DND-41 (cell line): ENCODE measurements at regions not wholly inside any gene's neighbourhood (a gene's known extent, or its start where the extent isn't known, plus 50 kb on each side); places are given as distances from the start of the nearest gene placed in this dataset.

Experiments
- ATAC-seq: fragments of 200-7000 bp; cut with Tn5 transposase; 3 replicates; pipeline ENCODE4 v1.9.1; 2021; ENCODE audit warnings: low read depth; ENCODE audit not compliant: insufficient read depth
- DNase-seq: peaks from one replicate; pipeline ENCODE4 v3.0.0-alpha.2; 2020
- H2AFZ ChIP-seq: 2 replicates; pipeline ENCODE4 v1.6.0; 2012; ENCODE audit warnings: low read depth, low read length
- H3K27ac ChIP-seq: 2 replicates; pipeline ENCODE4 v1.5.1; 2012; ENCODE audit warnings: low read length, inconsistent platforms
- H3K27me3 ChIP-seq: fragments of 200-600 bp; sonication (generic); 2 replicates; pipeline ENCODE4 v1.6.0; 2012; ENCODE audit warnings: low read length, mild to moderate bottlenecking, inconsistent platforms; ENCODE audit not compliant: insufficient read depth, poor library complexity
- H3K36me3 ChIP-seq: 2 replicates; pipeline ENCODE4 v1.5.1; 2012; ENCODE audit warnings: low read length, inconsistent platforms; ENCODE audit not compliant: insufficient read depth
- H3K4me1 ChIP-seq: 2 replicates; pipeline ENCODE4 v1.5.1; 2012; ENCODE audit warnings: mild to moderate bottlenecking, low read length; ENCODE audit not compliant: insufficient read depth
- H3K4me2 ChIP-seq: 2 replicates; pipeline ENCODE4 v1.6.0; 2012; ENCODE audit warnings: mild to moderate bottlenecking, moderate library complexity, low read length, inconsistent platforms; ENCODE audit not compliant: insufficient read depth
- H3K4me3 ChIP-seq, 2 experiments: fragments of 200-600 bp in 1 of 2; shearing (Covaris generic) in 1 of 2; 2 replicates each; pipeline ENCODE4 v1.5.1; 2012 to 2016; ENCODE audit warnings: inconsistent platforms in 2 of 2, low read length in 2 of 2, mild to moderate bottlenecking in 2 of 2, low read depth in 1 of 2, moderate library complexity in 1 of 2
- H3K79me2 ChIP-seq: 2 replicates; pipeline ENCODE4 v1.6.0; 2012; ENCODE audit warnings: low read length, inconsistent platforms; ENCODE audit not compliant: insufficient read depth
- H3K9ac ChIP-seq: 2 replicates; pipeline ENCODE4 v1.6.0; 2012; ENCODE audit warnings: low read depth, mild to moderate bottlenecking, inconsistent platforms, low read length, moderate library complexity
- H3K9me3 ChIP-seq: 2 replicates; pipeline ENCODE4 v1.5.1; 2012; ENCODE audit warnings: low read length, moderate library complexity, mild to moderate bottlenecking, inconsistent platforms; ENCODE audit not compliant: insufficient read depth, severe bottlenecking
- H4K20me1 ChIP-seq: 2 replicates; pipeline ENCODE4 v1.6.0; 2012; ENCODE audit warnings: low read length; ENCODE audit not compliant: insufficient read depth
- CTCF ChIP-seq: IDR thresholded peaks from 2 replicates; pipeline ENCODE4 v1.5.1; 2012; ENCODE audit warnings: borderline replicate concordance, low read length, moderate library complexity, mild to moderate bottlenecking; ENCODE audit not compliant: poor library complexity, severe bottlenecking; ENCODE audit errors: extremely low read depth
- EZH2 ChIP-seq: IDR thresholded peaks from 3 replicates; pipeline ENCODE4 v1.6.1; 2012; ENCODE audit warnings: borderline replicate concordance, low read depth, mild to moderate bottlenecking, moderate library complexity, low read length, inconsistent platforms; ENCODE audit not compliant: severe bottlenecking

- Histone ChIP-seq H3K9ac (no peak overlapping the region), H2AFZ (no peak overlapping the region), H3K27me3 (no peaks in the 10 kb centered on the region), H4K20me1 (no peaks in the 10 kb centered on the region), H3K36me3 (no peaks in the 10 kb centered on the region), H3K79me2 (no peaks in the 10 kb centered on the region), H3K27ac (no peak overlapping the region), H3K9me3 (peaks cover 6% of the 10 kb centered on the region), H3K4me2 (no peak overlapping the region), H3K4me3 (no peak overlapping the region), H3K4me1 (no peaks in the 10 kb centered on the region)
- TF ChIP-seq CTCF (no peak), EZH2 (no peak)
- no peak for ATAC-seq
- DNase-seq: no peak
Observed at GRCh38 chr12:73185403-73185802, 913.2 kb downstream of the TRHDE start.

- no peaks in the 10 kb centered on the region for H3K27me3 ChIP-seq
- H3K4me3 ChIP-seq: no peak overlapping the region
- H3K4me2 ChIP-seq: no peak overlapping the region
- H2AFZ ChIP-seq: no peak overlapping the region
- H4K20me1 ChIP-seq: no peaks in the 10 kb centered on the region
- no peaks in the 10 kb centered on the region for H3K4me1 ChIP-seq
- no peak for TF ChIP-seq CTCF
- no peak for TF ChIP-seq EZH2
- no peak overlapping the region for H3K27ac ChIP-seq
- peaks cover 6% of the 10 kb centered on the region for H3K9me3 ChIP-seq
- no peaks in the 10 kb centered on the region for H3K79me2 ChIP-seq
- ATAC-seq: no peak
- H3K9ac ChIP-seq: no peak overlapping the region
- H3K36me3 ChIP-seq: no peaks in the 10 kb centered on the region
- DNase-seq: no peak
Observed at GRCh38 chr12:73186272-73186671, 914.1 kb downstream of the TRHDE start.

GRCh38 chr12:73187765-73188164, 915.6 kb downstream of the TRHDE start:
- ATAC-seq (no peak), DNase-seq (no peak)
- no peaks in the 10 kb centered on the region for H3K79me2 ChIP-seq
- no peak for TF ChIP-seq EZH2
- TF ChIP-seq CTCF: no peak
- no peak overlapping the region for H3K4me3 ChIP-seq
- no peak overlapping the region for H2AFZ ChIP-seq
- peaks cover 6% of the 10 kb centered on the region for H3K9me3 ChIP-seq
- no peak overlapping the region for H3K4me2 ChIP-seq
- no peaks in the 10 kb centered on the region for H3K4me1 ChIP-seq
- no peaks in the 10 kb centered on the region for H3K27me3 ChIP-seq
- no peak overlapping the region for H3K9ac ChIP-seq
- H3K36me3 ChIP-seq: no peaks in the 10 kb centered on the region
- no peaks in the 10 kb centered on the region for H4K20me1 ChIP-seq
- H3K27ac ChIP-seq: no peak overlapping the region

- no peak overlapping the region for H3K4me3 ChIP-seq
- no peaks in the 10 kb centered on the region for H3K9me3 ChIP-seq
- no peaks in the 10 kb centered on the region for H3K36me3 ChIP-seq
- H3K9ac ChIP-seq: no peak overlapping the region
- no peak overlapping the region for H3K27ac ChIP-seq
- DNase-seq (no peak), ATAC-seq (no peak)
- H4K20me1 ChIP-seq: no peaks in the 10 kb centered on the region
- no peaks in the 10 kb centered on the region for H3K79me2 ChIP-seq
- H3K4me1 ChIP-seq: no peaks in the 10 kb centered on the region
- TF ChIP-seq EZH2: no peak
- TF ChIP-seq CTCF: no peak
- H2AFZ ChIP-seq: no peak overlapping the region
- H3K4me2 ChIP-seq: no peak overlapping the region
- H3K27me3 ChIP-seq: no peaks in the 10 kb centered on the region
Observed at GRCh38 chr12:73210548-73211204, 938.5 kb downstream of the TRHDE start.
